ENCODE measurements at regions not wholly inside any gene's neighbourhood (a gene's known extent, or its start where the extent isn't known, plus 50 kb on each side); places are given as distances from the start of the nearest gene placed in this dataset.

- TF ChIP-seq CTCF (IDR thresholded peaks at IDR 0.05; ENCODE audit: insufficient read depth, low read length, poor library complexity, severe bottlenecking) (no peak), EZH2phosphoT487 (conservative IDR thresholded peaks at IDR 0.05; ENCODE audit: low read length) (no peak)
These were observed 390.3 kb downstream of the SHANK2 start for GRCh38 chr11:70862093-70862492.

GRCh38 chr11:70863186-70863585 is 389.2 kb downstream of the SHANK2 start:
- H3K4me2 ChIP-seq (ENCODE audit: low read depth, low read length, poor library complexity, severe bottlenecking), result no peak overlapping the region
- no peaks in the 10 kb centered on the region for H3K79me2 ChIP-seq (ENCODE audit: insufficient read depth, low read length)
- no peaks in the 10 kb centered on the region for H3K27me3 ChIP-seq (ENCODE audit: low read length)
- no peaks in the 10 kb centered on the region for H3K9me3 ChIP-seq (ENCODE audit: insufficient read depth, low read length)
- no peaks in the 10 kb centered on the region for H4K20me1 ChIP-seq (ENCODE audit: low read depth, low read length)
- no peak overlapping the region for H3K27ac ChIP-seq (ENCODE audit: low read depth, low read length)
- H3K9ac ChIP-seq (ENCODE audit: low read length), result no peak overlapping the region
- no peaks in the 10 kb centered on the region for H3K36me3 ChIP-seq (ENCODE audit: low read length)
- H3F3A ChIP-seq (ENCODE audit: insufficient read depth), result no peaks in the 10 kb centered on the region
- H3K9me2 ChIP-seq (replicated peaks; ENCODE audit: insufficient read depth, low read length), result no peaks in the 10 kb centered on the region
- no peak overlapping the region for H3K4me3 ChIP-seq (ENCODE audit: insufficient read depth, low read length, poor library complexity, severe bottlenecking)
- H2AFZ ChIP-seq (ENCODE audit: low read depth, low read length, severe bottlenecking), result no peak overlapping the region
- TF ChIP-seq CTCF (IDR thresholded peaks at IDR 0.05; ENCODE audit: insufficient read depth, low read length, poor library complexity, severe bottlenecking) (no peak), EZH2phosphoT487 (conservative IDR thresholded peaks at IDR 0.05; ENCODE audit: low read length) (no peak)

More at GRCh38 chr11:70862093-70862492, 390.3 kb downstream of the SHANK2 start:
- no peaks in the 10 kb centered on the region for H3F3A ChIP-seq (ENCODE audit: insufficient read depth)
- no peak overlapping the region for H3K9ac ChIP-seq (ENCODE audit: low read length)
- no peaks in the 10 kb centered on the region for H3K9me2 ChIP-seq (replicated peaks; ENCODE audit: insufficient read depth, low read length)
- H3K9me3 ChIP-seq (ENCODE audit: insufficient read depth, low read length), result no peaks in the 10 kb centered on the region
- no peaks in the 10 kb centered on the region for H3K79me2 ChIP-seq (ENCODE audit: insufficient read depth, low read length)
- H3K4me2 ChIP-seq (ENCODE audit: low read depth, low read length, poor library complexity, severe bottlenecking), result no peak overlapping the region
- no peaks in the 10 kb centered on the region for H3K36me3 ChIP-seq (ENCODE audit: low read length)
- H3K27ac ChIP-seq (ENCODE audit: low read depth, low read length), result no peak overlapping the region
- H3K27me3 ChIP-seq (ENCODE audit: low read length), result no peaks in the 10 kb centered on the region
- H2AFZ ChIP-seq (ENCODE audit: low read depth, low read length, severe bottlenecking), result no peak overlapping the region
- H4K20me1 ChIP-seq (ENCODE audit: low read depth, low read length), result no peaks in the 10 kb centered on the region
- H3K4me3 ChIP-seq (ENCODE audit: insufficient read depth, low read length, poor library complexity, severe bottlenecking), result no peak overlapping the region

- TF ChIP-seq EZH2phosphoT487 (conservative IDR thresholded peaks at IDR 0.05; ENCODE audit: low read length) (no peak), CTCF (IDR thresholded peaks at IDR 0.05; ENCODE audit: insufficient read depth, low read length, poor library complexity, severe bottlenecking) (no peak)
- no peak overlapping the region for H2AFZ ChIP-seq (ENCODE audit: low read depth, low read length, severe bottlenecking)
These were observed 388.4 kb downstream of the SHANK2 start for GRCh38 chr11:70863993-70864392.

More at GRCh38 chr11:70863993-70864392, 388.4 kb downstream of the SHANK2 start:
- no peaks in the 10 kb centered on the region for H3K9me2 ChIP-seq (replicated peaks; ENCODE audit: insufficient read depth, low read length)
- H3K27me3 ChIP-seq (ENCODE audit: low read length), result no peaks in the 10 kb centered on the region
- no peaks in the 10 kb centered on the region for H3K9me3 ChIP-seq (ENCODE audit: insufficient read depth, low read length)
- H3F3A ChIP-seq (ENCODE audit: insufficient read depth), result no peaks in the 10 kb centered on the region
- no peak overlapping the region for H3K9ac ChIP-seq (ENCODE audit: low read length)
- no peak overlapping the region for H3K4me3 ChIP-seq (ENCODE audit: insufficient read depth, low read length, poor library complexity, severe bottlenecking)
- H4K20me1 ChIP-seq (ENCODE audit: low read depth, low read length), result no peaks in the 10 kb centered on the region
- H3K36me3 ChIP-seq (ENCODE audit: low read length), result no peaks in the 10 kb centered on the region
- H3K4me2 ChIP-seq (ENCODE audit: low read depth, low read length, poor library complexity, severe bottlenecking), result no peak overlapping the region
- H3K27ac ChIP-seq (ENCODE audit: low read depth, low read length), result no peak overlapping the region
- no peaks in the 10 kb centered on the region for H3K79me2 ChIP-seq (ENCODE audit: insufficient read depth, low read length)
